ENCODE measurements at regions not wholly inside any gene's neighbourhood (a gene's known extent, or its start where the extent isn't known, plus 50 kb on each side); places are given as distances from the start of the nearest gene placed in this dataset.

GRCh38 chr2:217749008-217749407 is 253.8 kb downstream of the TNS1 start:
- no peak overlapping the region for H3K27ac ChIP-seq
- H3K4me3 ChIP-seq, result no peak overlapping the region

- no peak overlapping the region for H3K4me3 ChIP-seq
- H3K27ac ChIP-seq, result no peak overlapping the region
Measured at GRCh38 chr2:217746808-217747207, 256.0 kb downstream of the TNS1 start.

GRCh38 chr2:217743966-217744761 is 258.6 kb downstream of the TNS1 start:
- H3K4me3 ChIP-seq, result no peak overlapping the region
- H3K27ac ChIP-seq, result no peak overlapping the region

- peak overlapping the region in 1 of 21 experiments; percentile 37 for H3K27ac ChIP-seq
Measured at GRCh38 chr2:217743407-217743806, 259.4 kb downstream of the TNS1 start.

GRCh38 chr2:217742841-217743240 is 260.0 kb downstream of the TNS1 start:
- no peak overlapping the region for H3K4me3 ChIP-seq
- no peak overlapping the region for H3K27ac ChIP-seq

More at GRCh38 chr2:217743407-217743806, 259.4 kb downstream of the TNS1 start:
- no peak overlapping the region for H3K4me3 ChIP-seq

- H3K27ac ChIP-seq, result peak overlapping the region in 1 of 21 experiments; percentile 11
- no peak overlapping the region for H3K4me3 ChIP-seq
Measured at GRCh38 chr2:217742276-217742675, 260.5 kb downstream of the TNS1 start.

GRCh38 chr2:217741381-217741955 is 261.3 kb downstream of the TNS1 start:
- no peak overlapping the region for H3K4me3 ChIP-seq
- peak overlapping the region in 2 of 21 experiments; percentile 19 to 39 for H3K27ac ChIP-seq

- Histone ChIP-seq H3K27ac (peak overlapping the region in 3 of 21 experiments; percentile 19 to 39 (median 27)), H3K4me3 (no peak overlapping the region)
Measured at GRCh38 chr2:217740756-217741155, 262.0 kb downstream of the TNS1 start.

GRCh38 chr2:217740178-217740577 is 262.6 kb downstream of the TNS1 start:
- no peak overlapping the region for H3K4me3 ChIP-seq
- H3K27ac ChIP-seq, result peak overlapping the region in 2 of 21 experiments; percentile 1 to 27

GRCh38 chr2:217739741-217740140 is 263.1 kb downstream of the TNS1 start:
- Histone ChIP-seq H3K4me3 (no peak overlapping the region), H3K27ac (no peak overlapping the region)

- Histone ChIP-seq H3K4me3 (no peak overlapping the region), H3K27ac (no peak overlapping the region)
Measured at GRCh38 chr2:217738061-217738460, 264.7 kb downstream of the TNS1 start.

- no peak overlapping the region for H3K4me3 ChIP-seq
- peak overlapping the region in 2 of 21 experiments; percentile 14 to 18 for H3K27ac ChIP-seq
Measured at GRCh38 chr2:217736776-217737550, 265.8 kb downstream of the TNS1 start.

GRCh38 chr2:217735899-217736298 is 266.9 kb downstream of the TNS1 start:
- no peak overlapping the region for H3K27ac ChIP-seq
- H3K4me3 ChIP-seq, result no peak overlapping the region

- H3K27ac ChIP-seq, result no peak overlapping the region
- H3K4me3 ChIP-seq, result no peak overlapping the region
Measured at GRCh38 chr2:217735034-217735433, 267.8 kb downstream of the TNS1 start.

- Histone ChIP-seq H3K4me3 (no peak overlapping the region), H3K27ac (peak overlapping the region in 14 of 21 experiments; percentile 8 to 73 (median 56))
Measured at GRCh38 chr2:217733461-217733860, 269.3 kb downstream of the TNS1 start.

GRCh38 chr2:217732992-217733391 is 269.8 kb downstream of the TNS1 start:
- H3K27ac ChIP-seq, result peak overlapping the region in 13 of 21 experiments; percentile 26 to 75 (median 56)
- H3K4me3 ChIP-seq, result no peak overlapping the region

GRCh38 chr2:217731805-217732204 is 271.0 kb downstream of the TNS1 start:
- Histone ChIP-seq H3K4me3 (no peak overlapping the region), H3K27ac (peak overlapping the region in 8 of 21 experiments; percentile 6 to 74 (median 40))

- Histone ChIP-seq H3K27ac (no peak overlapping the region), H3K4me3 (no peak overlapping the region)
Measured at GRCh38 chr2:217729421-217730053, 273.3 kb downstream of the TNS1 start.

- Histone ChIP-seq H3K4me3 (no peak overlapping the region), H3K27ac (no peak overlapping the region)
Measured at GRCh38 chr2:217727801-217728200, 275.0 kb downstream of the TNS1 start.

- Histone ChIP-seq H3K4me3 (no peak overlapping the region), H3K27ac (no peak overlapping the region)
Measured at GRCh38 chr2:217725409-217725808, 277.4 kb downstream of the TNS1 start.

All from skin epidermis (tissue), 12 donors.